ENCODE measurements at regions not wholly inside any gene's neighbourhood (a gene's known extent, or its start where the extent isn't known, plus 50 kb on each side); places are given as distances from the start of the nearest gene placed in this dataset.
A peak's percentile ranks its signal among the peaks of the same experiment; 100 is the strongest.
"Not testable (repeated sequence)": the region's sequence is repeated elsewhere in the genome, so short reads cannot be mapped to it uniquely, and the experiment has no call there.

DNA sequence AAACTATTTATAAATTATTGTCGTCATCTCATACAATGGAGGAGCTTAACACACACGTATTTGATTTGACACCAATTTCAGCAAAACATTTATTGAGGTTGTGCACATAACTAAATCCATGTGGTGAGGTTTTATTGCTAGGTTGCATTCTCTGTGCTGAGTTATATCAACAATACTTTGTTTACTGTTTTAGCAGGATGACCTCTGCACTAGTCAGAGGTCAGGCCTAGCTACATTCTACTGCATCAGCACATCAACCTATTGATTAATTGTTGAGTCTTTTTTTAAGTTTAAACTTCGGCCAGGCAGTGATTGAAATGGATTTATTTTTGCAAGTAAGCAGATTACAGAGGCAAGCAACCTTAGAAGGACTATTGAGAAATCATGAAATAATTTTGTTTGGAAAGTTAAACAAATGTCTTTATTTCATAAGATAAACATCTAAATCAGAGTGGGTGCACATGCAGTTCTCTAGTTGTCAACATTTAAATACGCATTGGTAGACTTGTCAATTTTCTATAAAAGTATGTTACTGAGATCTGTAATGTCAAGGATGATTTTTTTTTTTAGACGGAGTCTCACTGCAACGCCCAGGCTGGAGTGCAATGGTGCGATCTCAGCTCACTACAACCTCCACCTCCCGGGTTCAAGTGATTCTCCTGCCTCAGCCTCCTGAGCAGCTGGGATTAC, 75.2 kb upstream of the CD28 start:
- DNase-seq: peak; percentile 31

DNA sequence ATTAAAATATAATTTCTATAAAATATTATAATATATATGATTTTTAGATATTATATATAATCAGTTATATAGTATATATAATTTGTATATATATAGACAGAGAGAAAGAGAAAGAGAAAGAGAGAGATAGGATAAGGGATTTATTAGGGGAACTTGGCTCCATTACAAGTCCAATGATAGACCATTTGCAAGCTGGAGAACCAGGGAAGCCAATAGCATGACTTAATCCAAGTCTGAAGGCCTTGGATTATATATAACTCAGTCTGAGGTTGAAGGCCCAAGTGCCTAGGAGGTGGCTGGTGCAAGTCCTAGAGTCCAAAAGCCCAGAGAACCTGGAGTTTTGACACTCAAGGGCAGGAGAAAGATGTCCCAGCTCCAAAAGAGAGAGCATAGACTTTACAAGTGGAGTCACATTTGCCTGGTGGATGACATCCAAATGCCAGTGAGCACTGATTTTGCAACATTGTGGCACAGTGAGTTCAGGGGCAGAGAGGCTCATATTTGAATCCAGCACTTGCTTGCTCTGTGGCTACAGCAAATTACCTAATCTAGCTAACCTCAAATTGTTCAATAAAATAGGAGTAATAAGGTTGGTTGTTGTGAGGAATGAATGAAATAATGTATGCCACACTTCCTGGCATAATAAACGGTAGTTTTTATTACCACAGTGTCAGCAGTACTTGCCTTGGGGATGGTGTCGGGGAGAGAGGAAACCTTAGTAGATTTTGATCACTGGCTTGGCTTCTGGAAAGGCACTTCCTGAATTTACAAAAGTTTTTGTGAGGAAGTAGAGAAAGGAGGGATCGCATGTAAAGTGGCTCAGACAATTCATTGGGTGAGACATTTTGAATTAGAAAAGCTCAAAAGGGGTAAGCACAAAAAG, 69.6 kb upstream of the CD28 start:
- DNase-seq: no peak

DNA sequence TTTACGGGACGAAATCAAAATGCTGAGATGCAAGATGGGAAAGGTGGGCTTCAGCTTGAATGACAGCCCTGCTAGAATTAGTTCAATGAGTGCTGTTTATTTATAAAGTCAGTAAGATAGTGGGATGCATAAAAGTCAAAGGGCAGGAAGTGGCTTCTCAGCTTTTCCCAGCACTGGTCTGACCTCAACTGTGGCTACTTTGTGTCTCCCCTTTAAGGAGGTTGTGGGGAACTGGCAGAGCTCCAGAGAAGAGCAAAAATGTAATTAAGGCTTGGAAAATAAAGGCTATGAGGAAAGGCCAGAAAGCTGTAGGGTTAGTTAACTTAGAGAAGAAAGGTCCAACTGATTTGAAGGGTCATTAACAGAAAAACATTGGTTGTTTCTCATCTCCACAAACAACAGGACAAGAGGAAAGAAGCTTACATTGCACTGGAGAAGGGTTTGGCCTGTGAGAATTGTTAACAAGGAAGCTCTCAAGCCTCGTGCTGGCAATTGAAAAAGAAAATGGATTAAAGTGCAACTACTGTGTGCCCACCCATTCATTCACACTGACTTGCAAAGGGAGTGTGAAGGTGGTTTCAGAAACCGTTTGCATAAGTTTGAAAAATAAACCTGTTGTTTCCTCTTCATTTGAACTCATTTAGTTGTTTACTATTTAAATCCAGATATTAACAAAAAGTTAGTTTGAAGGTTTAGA, 68.8 kb upstream of the CD28 start:
- DNase-seq: no peak

DNA sequence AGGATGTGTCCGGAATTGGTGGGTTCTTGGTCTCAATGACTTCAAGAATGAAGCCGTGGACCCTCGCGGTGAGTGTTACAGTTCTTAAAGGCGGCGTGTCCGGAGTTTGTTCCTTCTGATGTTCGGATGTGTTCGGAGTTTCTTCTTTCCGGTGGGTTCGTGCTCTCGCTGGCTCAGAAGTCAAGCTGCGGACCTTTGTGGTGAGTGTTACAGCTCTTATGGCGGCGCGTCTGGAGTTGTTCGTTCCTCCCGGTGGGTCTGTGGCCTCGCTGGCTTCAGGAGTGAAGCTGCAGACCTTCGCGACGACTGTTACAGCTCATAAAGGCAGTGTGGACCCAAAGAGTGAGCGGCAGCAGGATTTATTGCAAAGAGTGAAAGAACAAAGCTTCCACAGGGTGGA, 64.6 kb upstream of the CD28 start:
- not testable (repeated sequence) for DNase-seq

DNA sequence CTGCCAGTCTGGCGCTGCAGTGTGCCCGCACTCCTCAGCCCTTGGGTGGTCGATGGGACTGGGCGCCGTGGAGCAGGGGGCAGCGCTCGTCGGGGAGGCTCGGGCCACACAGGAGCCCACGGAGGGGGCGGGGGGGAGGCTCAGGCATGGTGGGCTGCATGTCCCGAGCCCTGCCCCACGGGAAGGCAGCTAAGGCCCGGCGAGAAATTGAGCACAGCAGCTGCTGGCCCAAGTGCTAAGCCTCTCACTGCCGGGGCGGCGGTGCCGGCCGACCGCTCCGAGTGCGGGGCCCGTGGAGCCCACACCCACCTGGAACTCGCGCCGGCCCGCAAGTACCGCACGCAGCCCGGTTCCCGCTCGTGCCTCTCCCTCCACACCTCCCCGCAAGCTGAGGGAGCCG, 63.6 kb upstream of the CD28 start:
- DNase-seq: not testable (repeated sequence)

DNA sequence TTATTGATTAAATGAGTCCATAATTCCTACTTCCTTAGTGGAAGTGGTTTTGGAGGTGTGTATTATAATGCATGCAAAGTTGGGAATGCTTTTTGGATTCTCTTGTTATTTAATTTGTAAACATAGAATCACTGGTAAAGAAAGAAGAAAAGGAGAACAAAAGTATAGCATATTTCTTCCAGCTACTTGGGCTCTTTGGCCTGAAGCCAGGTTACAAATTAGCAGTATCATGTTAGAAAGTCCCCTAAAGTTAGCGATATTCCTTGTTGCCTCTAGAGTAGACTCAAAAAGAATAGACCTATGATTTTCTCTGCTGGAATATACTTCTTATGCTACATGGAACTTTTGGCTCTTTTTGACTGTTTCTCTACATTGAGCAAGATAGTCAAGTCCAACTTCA, 60.6 kb upstream of the CD28 start:
- DNase-seq: no peak

DNA sequence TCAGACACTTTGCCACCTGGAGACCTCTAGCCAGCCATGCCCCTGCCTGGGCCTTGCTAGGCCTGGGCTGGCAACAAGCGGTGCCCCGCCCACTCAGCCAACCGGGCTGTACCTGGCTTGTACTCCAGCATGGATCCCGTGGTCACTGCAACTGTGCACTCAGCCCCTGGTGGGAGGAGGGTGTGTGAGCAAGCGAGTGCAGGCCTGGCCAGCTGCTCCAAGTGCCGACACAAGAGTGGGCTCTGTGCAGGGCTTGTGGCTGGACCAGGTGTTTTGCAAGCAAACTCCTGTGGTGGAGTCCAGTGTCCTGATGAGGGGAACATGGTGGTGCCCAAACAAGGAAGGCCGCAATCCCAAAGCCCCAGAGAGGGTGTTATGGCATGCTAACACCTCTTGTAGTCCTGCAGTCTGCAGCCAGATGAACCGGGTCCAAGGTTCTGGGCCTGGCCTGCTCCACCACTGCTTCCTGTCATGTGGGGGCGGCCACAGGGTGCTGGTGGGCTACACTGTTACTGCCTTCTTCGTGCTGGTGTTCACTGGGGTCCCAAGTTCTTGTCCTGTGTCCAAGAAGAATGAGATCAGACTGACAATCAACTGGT, 60.1 kb upstream of the CD28 start:
- no peak for DNase-seq

DNA sequence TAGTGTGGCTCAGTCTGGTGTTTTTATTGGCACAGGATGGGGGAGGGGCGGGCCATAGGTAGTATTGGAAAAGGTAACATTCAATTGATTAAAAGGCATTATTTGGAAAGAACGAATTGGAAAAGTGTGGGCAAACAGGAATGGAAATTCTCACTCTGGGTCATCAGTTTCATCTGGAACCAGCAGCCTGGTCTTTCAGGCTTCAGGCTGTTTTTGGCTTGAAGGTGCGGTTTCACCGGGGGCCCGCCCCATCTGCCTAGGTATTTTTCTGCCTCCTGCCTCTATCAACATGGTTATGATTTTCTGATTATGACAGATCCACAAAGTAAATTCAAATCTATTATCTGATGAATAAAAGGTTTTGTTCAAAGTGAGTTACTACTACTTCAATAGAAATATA, 59.5 kb upstream of the CD28 start:
- no peak for DNase-seq

DNA sequence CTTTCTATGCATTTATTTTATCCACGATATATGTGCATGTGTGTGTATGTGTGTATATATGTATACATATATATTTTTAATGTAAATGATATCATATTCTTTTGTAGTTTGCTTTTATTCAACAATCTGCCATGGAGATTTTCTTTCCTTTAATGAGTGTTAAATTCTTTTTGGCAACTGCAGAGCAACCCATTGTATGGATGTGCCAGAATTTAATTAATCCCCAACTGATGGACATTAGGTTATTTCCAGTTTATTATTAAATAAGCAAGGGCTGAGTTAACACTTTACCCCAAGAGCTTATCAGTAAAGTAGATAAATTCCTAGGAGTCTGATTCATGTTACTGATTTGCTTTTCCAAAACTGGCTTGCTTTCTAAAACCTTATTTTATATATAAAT, 58.9 kb upstream of the CD28 start:
- no peak for DNase-seq

DNA sequence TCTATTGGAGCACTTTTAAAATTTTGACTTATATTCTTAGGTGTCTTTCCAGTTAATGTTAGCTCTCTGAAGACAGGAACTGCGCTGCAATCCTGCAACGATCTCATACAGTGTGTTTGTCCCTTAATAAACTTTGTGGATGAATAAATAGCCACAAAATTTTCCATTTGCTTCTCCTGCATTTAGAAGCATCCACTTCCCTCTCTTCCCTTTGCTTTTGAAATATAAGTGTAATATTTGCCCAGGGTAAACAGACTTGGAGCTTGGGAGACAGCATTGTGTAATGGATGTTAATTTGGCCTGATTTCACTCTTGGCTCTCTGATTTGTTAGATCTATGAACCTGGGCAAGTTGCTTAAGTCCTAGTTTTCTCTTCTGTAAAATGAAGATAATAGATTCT, 58.2 kb upstream of the CD28 start:
- peak; percentile 80 for DNase-seq

DNA sequence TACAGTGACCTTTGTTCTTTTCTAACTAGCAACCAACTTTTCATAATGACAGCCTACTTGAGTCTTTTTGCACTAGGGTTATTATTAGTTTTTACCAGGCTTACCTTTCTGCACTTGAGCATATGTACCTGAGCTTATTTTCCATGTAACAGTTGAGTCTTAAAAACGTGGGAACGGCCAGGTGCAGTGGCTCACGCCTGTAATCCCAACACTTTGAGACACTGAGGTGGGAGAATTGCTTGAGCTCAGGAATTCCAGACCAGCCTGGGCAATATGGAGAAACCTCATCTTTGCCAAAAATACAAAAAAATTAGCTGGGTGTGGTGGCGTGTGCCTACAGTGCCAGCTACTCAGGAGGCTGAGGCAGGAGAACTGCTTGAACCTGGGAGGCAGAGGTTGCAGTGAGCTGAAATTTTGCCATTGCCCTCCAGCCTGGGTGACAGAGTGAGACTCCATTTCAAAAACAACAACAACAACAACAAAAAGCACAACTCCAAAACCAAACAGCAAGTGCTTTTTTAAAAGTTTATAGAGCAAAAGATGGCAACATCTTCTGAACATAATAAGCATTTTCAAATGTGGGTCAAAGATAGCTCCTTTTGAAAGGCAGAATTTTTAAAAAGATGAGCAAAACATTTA, 57.1 kb upstream of the CD28 start:
- peak; percentile 47 for DNase-seq

DNA sequence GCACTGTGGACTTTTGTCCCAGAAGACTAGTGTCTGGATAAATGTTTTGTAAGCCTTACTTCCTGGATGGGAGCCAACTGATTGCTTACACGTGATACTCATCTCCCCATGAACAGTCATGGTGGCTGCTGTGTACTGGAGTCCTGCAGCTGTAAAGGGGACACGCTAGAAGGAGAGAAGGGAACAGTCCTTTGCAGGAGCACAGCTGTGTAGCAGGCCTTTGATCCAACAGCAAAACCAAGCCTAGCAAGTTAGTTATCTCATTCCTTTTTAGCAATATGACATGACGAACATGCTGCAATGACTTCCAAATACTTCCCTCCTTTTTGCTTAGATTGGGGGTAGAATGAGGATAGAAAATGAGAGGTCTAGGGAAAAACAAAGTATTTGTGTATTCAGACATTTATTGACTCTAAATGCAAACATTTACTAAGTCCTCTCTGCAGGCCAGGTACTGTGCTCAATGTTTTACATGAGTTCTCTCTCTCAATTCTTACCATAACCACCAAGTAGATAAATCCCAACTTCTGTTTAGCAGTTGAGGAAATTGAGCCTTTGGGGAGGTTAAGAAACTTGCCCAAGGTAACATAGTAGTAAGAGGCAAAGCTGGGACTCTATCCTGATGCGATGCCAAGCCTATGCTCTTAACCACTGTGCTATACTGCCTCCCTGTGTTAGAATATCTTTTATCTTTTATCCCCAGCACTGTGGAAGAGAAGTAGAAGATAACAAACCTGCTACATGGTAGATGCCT, 55.4 kb upstream of the CD28 start:
- DNase-seq: peak; percentile 86

DNA sequence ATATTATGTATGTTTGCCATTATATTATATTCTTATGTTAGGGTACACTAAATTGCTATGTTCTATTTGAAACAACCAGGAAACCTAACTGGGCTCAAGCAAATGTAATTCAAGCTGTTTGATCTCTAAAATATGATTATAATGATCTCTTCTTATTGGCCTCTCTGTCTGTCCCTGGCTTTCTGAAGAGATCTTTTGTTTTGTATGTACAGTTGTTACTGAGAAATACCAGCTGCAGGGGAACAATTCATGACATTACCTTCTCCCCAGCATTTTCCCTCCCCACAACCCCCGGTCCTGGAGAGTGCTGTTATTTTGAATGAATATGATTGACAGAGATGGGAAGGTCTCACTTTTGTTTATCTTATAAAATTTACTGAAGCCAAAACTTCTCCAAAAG, 54.8 kb upstream of the CD28 start:
- DNase-seq: no peak

DNA sequence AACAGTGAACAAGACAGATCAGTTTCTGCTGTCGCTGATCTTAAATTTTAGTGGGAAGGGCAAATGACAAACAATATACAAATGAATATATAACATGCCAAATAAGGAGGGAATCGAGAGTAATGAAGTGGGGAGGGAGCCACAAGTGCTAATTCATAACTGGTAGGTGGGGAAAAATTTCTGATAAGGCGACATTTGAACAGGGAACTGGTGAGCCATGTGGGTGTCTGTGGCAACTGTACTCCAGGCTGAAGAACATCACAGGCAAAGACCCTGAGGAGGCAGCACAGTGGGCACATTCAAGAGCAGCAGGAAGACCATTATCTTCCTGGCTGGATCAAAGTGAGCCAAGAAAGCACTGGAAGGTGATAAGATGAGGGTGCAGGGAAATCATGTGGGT, 51.6 kb upstream of the CD28 start:
- DNase-seq: no peak

DNA sequence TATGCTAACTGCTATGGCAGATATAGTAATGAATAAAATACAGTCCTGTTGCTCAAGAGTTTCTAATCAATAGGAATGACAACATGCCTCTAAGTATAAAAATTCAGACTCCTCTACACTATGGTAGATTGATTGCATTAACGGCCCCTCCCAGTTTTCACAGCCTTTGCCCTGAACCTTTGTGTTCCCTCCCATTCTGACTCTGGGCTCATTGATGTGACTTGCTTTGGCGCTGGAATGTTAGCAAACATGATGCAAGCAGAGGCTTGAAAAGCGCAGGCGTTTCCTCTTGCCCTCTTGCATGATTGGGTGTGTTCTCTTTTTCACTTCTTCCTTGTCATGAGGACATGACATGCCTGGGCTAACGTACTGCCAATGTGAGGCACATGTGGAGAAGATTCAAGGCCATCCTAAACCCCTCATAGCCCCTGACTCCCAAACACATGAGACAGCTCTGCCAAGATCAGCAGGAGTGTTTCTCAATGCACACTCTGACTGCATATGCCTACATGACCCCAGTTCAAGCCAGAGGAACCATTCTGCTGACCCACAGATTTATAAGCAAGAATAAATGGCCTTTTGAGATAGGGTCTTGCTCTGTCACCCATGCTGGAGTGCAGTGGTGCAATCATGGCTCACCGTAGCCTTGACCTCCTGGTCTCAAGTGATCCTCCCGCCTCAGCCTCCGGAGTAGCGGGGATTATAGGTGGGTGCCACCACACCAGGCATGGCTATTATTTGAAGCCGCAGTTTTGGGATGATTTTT, 49.7 kb upstream of the CD28 start:
- DNase-seq: peak; percentile 69

All from DMS53 (cell line).